ENCODE measurements at regions not wholly inside any gene's neighbourhood (a gene's known extent, or its start where the extent isn't known, plus 50 kb on each side); places are given as distances from the start of the nearest gene placed in this dataset.

DNA sequence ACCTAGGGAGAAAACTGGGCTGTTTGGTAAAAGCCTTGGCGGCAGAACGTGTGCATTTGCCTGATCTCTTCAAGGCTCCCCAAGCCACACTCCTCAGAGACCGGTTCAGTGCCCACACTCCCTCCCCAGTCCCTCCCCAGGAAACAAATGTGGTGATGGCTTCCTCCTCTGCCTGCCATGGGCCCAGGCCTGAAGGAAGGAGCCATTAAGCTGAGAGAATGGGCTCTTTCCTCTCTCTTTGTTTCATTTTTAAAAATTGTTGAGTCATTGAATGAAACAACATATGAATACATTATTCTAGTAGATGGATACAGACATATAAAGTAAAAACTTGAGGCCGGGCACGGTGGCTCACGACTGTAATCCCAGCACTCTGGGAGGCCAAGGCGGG, 50.6 kb upstream of the YWHAQ start:
- DNase-seq (ENCODE audit: low read depth in 2 of 2) = no peak

DNA sequence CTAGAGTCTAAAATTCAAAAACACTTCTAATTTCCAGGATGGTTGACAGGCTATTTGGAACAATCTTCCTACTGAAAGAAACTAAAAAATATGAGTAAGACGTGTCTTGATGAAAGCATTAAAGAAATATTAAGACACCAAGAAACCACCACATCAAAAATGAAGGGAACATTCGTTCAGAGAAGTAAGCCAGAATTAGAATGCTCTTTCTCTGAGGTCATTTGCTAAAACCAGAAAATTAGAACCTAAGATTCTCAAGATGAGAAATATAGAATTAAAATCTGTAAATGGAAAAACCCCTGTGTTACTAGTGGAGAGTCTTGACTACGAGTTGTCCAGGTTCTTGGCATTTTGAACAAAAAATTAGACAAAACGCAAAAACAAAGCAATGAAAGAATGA, 54.8 kb upstream of the YWHAQ start:
- DNase-seq (ENCODE audit: low read depth in 2 of 2) = no peak

DNA sequence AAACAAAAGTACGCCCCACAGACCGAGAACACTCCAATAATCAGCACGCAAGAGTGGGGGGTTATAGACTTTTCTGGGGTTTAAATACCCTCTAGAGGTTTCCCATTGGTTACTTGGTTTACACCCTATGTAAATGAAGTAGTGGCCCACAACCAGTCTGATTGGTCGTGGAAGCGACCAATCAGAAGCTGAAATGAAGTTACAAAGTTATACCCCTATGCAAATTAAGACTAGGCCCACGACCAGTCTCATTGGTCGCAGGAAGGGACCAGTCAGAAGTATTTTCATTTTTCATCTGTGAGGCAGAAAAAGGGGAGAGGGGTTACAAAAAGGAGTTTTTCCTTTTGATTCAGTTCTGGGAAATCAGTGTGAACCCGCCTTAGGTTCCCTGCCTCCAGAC, 55.3 kb upstream of the YWHAQ start:
- no peak for DNase-seq (ENCODE audit: low read depth in 2 of 2)

DNA sequence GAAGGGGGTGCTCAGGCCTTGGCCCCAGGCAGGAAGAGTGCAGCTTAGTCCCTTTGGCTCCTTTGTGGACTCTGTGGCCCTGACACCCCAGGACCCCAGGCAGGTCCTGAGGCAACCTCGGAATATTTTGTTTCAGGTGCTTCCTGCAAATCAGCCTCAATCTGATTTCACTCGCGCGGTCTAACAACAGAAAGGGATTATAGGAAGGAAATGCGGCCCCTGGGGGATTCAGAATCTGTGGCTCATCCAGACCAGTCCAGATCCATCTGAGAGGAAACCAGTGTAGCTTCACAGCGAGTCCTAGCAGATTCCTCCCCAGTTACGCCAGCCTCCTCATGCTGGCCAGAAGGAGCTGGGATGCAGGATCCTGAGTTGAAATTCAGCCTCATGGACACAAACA, 59.5 kb upstream of the YWHAQ start:
- DNase-seq (ENCODE audit: low read depth in 2 of 2) = no peak

DNA sequence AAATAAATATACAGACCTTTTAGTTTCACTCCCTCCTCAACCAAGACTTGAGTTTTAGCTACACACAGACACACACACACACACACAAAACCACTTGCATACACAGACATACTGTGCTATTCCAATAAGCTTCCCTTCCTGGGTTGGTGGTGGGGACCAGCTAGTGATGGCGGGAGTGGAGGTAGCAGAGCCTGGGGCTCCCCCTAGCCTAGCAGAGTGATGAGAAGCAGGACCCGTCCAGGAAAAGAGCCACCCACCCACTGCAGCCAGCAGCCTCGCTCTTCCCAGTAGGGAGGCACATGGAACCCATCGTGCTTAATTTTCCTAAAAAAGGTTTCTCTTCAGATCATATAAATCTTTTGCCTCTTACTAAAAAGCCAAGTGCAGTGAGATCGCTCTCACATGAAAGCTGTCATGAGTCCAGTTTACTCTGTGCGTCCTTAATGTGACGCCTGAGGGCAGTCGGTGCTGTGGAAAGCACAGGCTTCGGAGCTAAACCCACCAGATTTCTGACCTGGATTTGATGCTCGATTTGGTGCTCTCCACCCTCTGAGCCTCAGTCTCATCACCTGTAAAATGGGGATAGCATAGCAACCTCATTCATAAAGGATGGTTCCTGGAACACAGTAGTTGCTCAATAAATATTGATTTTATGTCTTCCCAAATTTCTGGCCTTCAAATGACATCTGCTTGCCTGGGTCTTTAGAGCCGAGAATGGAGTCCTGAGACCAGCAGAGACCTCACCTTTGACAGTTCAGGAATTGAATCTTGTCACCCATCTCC, 60.1 kb upstream of the YWHAQ start:
- no peak for DNase-seq (ENCODE audit: low read depth in 2 of 2)

DNA sequence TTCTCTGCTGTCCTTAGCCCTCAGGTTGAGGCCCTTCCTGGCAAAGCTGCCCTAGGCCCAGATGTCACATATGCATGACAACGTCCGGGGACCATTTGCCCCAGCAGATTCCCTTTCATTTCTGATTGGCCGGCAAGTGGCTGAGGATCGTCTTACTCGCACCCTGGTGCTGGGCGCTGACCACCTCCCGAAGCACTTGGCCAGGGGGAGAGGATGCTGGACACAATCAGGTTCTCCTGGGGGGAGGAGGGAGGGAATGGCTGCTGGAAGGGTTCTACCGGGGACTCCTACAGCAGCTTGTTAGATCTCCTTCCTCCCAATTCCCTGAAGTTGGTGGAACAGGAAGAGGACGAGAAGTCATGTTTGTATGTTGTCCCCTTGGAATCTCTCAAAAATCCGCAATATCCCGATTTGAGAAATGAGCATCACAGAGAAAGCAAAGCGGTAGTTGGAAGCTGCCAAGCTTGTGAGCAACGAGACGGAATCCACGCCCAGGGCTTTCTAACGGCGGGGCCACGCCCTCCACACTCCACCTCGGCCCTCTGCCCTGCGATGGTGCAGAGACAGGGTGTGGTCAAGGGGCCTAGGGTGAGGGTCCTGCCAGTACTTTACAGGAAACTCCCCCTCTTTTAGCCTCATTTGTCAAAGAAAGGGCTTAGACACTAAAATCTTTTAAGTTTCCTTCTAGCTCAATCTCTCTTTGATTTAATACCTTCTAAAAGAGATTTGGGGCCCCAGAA, 61.8 kb upstream of the YWHAQ start:
- no peak for DNase-seq (ENCODE audit: low read depth in 2 of 2)

DNA sequence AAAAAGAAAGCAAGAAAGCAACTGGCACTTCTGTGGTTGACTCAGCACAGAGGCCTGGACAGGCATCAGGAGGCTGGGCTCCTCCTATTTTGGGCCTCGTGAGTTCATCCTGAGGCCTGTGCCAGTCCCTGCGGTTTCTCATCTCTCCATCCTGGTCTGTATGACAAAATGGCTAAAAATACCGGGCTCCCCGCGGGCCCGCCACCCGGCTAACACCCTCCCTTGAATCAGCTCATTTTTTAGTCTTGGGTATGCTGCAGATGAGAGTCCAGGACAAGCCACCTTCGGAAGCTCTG, 62.3 kb upstream of the YWHAQ start:
- DNase-seq (ENCODE audit: low read depth in 2 of 2) = no peak

DNA sequence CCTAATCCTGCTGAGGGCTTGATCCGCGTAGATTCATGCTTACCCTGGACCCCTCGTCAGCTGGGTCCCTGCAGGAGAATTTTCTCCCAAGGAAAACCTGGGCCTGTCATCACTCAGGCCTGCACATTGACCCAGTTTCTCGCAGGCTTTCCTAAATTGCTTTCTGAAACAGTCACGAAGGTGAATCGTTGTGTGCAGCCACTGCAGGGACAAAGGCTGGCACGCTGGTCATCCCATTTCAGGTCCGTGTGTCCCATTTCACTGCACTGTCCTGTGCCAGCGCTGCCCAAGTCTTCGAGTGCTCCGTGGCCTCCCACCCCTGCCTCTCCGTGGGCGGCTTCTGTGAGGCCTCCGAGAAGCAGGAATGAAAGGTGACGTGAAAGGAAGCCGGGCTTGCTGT, 62.8 kb upstream of the YWHAQ start:
- no peak for DNase-seq (ENCODE audit: low read depth in 2 of 2)

DNA sequence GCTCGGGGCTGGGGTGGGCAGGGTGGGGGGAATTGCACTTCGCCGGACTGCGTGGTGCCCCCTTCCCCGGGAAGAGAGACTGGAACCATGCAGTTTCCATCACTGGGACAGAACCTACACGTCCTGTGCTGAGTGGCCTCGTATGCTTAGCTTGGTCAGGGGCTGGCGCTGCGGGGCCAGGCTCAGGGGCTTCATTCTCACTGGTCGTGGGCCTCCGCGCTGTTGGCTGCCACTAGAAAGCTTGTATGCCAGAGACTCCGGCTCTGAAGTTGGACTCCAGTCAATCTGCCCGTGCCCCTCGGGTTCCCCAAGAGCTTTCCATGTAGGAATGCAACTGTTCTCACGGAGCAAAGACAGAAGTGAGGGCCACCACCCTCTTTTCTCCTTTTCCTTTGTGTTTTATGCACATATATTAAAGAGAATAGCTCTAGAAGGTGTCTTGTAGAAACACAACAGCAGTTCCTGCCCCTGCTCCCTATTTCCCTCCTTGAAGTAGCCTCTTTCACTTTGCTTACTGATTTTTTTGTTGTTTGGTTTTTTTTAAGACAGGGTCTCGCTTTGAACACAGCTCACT, 64.0 kb upstream of the YWHAQ start:
- DNase-seq (ENCODE audit: low read depth in 2 of 2) = no peak

DNA sequence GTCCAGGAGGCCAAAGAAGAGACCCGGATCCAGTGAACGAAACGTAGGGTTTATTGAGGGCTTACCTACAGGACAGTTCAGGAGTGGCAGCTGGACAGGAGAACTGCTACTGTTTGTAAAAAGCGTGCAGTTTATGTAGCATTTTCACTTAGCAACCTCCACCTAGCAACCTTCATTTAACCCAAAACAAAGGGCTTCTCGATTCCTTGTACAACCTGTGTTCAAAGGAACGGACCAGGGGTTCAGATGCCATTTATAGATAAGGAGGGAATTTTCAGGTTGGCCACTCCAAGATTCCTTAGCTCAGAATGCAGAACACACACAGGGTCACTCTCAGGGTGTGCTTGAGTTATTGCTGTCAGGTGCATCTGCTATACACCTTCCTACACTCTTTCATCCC, 65.1 kb upstream of the YWHAQ start:
- DNase-seq (ENCODE audit: low read depth in 2 of 2) = no peak

DNA sequence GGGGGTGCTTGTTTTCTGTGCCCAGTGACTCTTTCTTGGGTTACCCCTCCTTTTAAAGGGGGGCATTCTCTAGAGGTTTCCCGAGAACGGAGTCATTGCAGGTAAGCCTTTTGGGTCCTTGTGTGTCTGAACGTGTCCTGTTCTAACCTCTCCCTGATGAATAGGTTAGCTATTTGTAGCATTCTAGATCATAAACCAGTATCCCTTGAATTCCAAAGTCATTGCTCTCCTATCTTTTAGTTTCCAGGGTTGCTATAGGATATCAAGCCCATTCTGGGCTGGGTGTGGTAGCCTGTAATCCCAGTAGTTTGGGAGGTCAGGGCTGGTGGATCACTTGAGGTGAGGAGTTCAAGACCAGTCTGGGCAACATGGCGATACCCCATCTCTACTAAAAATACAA, 65.9 kb upstream of the YWHAQ start:
- no peak for DNase-seq (ENCODE audit: low read depth in 2 of 2)

DNA sequence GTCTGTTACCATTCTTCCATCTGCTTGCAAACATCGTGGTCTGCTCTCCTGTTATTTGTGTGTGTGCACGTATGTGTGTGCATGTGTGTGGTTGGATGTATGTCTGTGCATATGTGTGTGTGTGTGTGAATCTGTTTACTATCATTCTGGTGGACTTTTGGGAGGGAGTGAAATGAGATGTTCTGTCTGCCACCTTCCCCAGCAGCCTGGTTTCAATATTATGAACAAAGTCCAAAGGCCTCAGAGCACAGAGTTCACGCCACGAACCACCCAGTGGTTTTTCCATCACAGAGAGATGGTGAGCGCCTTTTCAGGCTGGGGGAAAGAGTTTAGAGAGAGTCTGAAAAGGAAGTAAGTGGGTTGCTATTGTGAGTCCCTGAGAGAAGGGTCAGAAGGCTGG, 67.1 kb upstream of the YWHAQ start:
- no peak for DNase-seq (ENCODE audit: low read depth in 2 of 2)

DNA sequence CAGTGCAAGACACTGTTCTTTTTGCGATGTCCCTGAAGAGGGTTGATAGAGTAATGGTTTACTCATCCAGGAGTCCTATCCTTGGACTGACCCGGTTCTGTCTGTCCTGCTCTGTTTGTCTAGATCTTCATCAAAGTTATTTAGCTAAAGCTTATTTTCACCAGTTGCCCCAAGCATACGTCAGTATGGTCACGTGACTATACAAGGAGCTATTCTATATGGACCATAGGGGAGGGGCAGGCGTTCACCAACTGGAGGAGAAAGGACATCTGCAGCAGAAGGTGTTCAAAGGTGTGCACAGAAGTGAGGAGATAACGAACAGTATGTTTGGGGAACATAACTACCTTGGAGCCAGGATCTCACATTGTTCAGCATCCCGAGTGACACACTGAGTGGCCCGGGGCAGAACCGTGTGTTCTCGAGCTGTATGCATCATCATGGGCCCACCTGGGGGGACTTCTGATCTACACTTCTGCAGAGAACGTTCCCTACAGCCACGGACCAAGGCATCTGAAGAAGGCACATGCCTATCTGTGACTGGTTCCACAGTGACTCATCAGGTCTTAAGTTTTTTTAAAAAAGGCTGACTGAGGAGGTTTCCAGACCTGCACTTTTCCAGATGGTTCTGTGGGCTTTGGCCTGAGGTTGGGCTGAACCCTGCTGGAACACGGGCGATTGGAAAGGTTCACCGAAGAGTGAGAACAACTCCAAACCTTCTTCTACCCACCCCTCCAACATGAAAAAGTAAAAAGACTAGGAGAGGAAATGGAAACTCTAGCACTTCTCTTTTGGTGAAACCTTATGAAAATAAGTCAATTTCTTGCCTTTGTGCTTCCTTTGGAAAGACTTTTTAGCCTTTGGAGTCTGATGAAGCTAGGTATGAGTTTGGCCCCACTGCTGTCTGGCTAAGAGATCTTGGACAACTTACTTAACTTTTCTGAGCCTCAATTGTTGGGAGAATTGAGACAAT, 68.6 kb upstream of the YWHAQ start:
- DNase-seq (ENCODE audit: low read depth in 2 of 2) = no peak

DNA sequence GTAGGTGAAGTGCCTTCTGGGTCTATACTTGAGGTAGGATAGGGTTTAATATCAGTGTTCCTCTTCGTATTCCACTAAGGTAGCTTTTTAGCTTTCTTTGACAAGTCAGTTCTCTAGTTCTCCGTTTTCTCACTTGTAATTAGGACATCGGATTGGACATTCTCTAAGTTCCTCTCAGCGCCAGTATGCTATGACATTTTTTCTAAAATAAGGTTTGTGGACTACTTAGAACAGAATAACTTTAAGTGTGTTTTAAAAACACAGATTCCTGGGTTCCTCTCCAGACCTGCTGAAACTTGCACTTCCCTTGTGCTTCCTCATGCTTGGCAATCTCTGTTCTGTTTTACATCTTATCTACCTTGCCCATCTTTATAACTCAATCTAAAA, 69.3 kb upstream of the YWHAQ start:
- DNase-seq (ENCODE audit: low read depth in 2 of 2) = no peak

DNA sequence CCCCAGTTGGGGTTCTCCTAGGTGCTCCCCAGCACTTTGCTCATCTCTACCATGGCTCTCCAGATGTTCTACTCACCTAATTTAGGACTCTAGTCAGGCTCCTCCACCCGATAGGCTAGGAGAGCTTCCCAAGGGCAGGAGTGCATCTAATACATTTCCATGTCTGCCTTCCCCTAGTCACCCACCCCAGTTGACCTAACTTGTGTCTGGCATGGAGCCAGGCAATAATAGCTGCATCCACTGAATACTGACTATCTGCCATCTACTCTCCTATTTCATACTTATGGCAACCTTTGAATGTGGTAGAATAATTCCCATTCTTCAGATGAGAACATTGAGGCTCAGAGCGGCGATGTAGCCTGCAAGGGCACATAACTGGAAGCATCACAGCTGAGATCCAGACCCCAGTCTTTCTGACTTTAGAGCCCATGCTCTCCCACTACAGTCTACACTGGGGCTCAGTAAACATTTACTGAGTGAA, 71.8 kb upstream of the YWHAQ start:
- no peak for DNase-seq (ENCODE audit: low read depth in 2 of 2)

DNA sequence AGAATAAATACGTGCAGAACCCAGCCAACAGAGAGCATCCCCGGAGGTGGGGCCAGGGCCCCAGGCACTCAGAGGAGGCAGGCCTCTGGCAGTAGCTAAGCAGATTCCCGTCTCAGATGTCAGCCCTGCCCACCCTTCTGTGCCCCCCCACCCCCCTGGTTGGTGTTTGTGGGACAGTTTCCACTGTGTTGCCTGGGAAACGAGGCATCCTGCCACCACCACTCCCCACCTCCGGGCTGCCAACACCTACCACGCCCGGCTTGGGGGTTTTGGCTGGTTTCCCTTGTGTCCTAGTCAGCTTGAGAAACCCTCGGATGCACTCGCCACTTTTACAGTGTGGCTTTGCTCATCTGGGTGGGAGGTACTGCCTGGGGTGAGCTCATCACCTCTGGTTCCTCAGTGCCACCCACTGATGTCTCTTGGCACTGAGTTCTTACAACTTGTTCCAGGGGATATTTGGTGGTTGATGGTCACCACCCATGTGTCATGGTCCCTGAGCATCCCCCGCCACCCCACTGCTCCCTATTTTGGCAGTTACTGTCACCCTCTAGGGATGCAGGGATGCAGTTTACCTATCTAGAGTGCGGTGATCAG, 72.4 kb upstream of the YWHAQ start:
- peak; percentile 70 to 74 for DNase-seq (ENCODE audit: low read depth in 2 of 2)

DNA sequence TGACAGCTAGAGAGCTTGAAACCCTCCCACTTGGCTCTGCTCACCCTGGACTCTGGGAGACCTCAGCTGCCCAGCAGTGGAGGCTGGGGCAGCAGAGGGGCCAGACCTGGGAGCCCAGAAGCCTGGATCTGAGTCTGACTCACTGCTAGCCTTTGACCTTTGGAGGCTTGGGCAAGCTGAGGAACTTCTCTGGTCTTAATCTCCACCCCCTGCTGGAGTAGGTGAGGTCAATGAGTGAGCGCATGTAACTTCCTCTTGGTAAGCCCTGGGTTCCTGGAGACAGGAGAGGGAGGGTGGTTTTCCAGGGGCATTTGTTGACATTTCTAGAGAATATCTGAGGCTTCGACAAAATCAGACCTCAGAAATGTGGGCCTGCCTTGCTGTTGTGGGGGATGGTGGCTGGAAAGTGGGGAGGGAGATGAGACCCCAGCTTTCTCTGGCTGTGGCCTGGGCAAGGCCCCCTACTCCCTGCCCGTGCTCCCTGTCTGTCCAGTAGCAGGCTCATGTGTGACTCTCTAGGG, 73.0 kb upstream of the YWHAQ start:
- DNase-seq (ENCODE audit: low read depth in 2 of 2) = no peak

DNA sequence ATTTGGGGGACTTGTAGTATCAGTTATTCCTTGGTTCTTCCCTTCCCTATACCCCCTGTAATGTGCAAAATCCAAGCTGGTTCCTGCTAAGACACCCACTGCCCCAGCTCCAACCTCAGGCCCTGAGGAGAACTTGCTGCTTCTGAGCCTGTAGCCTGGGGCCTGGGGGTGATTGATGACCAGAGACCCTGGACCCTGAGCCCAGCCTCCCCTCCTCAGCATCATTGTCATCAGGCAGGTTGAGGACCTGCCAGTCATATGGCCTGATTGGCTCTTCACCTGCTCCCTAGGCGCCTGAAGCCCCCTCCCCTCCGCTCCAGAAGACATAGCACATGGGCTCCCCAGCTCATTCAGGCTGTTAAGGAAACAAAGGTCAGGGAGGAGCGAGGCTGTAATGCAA, 73.8 kb upstream of the YWHAQ start:
- no peak for DNase-seq (ENCODE audit: low read depth in 2 of 2)

DNA sequence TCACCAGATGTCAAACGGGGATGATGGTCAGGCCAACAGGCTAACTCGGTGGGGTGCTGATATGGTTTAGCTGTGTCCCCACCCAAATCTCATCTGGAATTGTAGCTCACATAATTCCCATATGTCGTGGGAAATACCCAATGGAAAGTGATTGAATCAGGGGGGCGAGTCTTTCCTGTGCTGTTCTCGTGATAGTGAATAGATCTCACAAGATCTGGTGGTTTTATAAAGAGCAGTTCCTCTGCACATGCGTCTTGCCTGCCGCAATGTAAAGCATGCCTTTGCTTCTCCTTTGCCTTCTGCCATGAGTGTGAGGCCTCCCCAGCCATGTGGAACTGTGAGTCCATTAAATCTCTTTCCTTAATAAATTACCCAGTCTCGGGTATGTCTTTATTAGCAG, 74.4 kb upstream of the YWHAQ start:
- DNase-seq (ENCODE audit: low read depth in 2 of 2) = no peak

DNA sequence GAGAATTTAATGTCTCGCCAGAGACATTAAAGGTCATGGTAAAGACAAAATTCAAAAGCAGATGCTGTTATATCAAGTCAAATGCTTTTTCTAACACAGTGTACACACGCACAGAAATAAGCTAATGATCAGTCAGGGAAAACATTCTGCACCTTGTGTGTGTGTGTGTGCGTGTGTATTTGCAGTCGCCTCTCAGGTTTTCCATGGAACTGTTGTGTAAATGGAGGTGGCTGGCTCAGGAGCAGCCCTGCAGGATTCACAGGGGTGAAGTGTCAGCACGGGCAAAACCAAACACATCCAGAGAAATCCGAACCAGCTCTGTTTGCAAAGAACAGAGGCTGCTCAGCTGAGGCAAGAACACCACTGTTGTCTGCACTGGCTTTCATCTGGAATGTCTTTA, 76.2 kb upstream of the YWHAQ start:
- DNase-seq (ENCODE audit: low read depth in 2 of 2) = no peak

DNA sequence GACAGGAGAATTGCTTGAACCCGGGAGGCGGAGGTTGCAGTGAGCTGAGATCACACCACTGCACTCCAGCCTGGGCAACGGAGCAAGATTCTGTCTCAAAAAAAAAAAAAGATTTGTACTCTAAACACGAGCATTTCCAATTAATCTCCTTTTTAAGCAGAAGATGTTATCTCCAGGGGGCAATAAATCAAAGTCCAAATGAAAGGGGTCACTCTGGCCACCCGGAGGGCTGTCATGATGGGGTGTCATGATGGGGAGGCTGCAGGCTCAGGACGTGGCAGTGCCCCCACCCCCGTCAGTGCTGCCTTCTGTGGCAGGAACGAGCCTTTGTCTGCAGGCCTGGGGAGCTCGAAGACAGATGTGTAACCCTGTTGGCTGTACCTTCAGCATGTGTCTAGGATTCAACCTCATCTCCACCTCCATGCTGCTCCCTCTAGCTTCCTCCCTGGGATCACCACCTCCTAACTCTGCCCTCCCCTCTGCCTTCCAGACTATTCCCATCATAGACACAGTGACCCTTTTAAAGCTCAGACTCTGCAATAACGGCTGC, 76.9 kb upstream of the YWHAQ start:
- DNase-seq (ENCODE audit: low read depth in 2 of 2) = no peak

Data from stimulated activated CD8-positive, alpha-beta memory T cell treated with anti-CD3 and anti-CD28 coated beads, Interleukin-2, amount 100 ng/mL, for 1 hour (primary cell).